ENCODE measurements at regions not wholly inside any gene's neighbourhood (a gene's known extent, or its start where the extent isn't known, plus 50 kb on each side); places are given as distances from the start of the nearest gene placed in this dataset.

DNA sequence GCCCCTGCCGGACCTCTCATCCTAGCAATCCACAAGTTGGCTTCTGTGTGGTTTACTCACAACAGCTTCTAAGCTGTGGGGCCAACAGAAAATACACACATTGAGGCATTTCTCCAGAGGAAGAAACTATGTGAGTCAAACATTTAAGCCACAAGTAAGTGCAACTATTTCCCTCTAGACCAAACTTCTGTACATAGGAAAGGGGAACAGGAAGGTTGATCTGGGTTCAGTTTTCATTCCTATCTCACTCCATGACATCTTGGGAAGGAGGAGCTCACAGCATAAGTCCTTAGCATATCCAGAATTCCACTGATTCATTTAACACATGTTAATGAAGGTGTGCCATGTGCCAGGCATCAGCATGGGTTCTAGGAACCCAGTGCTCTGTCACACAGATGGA is 72.8 kb upstream of the PICALM start:
- Histone ChIP-seq H3K9ac (ENCODE audit: low read depth in 2 of 2, low read length in 2 of 2) (no peak overlapping the region), H3K27me3 (no peaks in the 10 kb centered on the region), H3K9me3 (no peaks in the 10 kb centered on the region), H3K4me1 (no peaks in the 10 kb centered on the region), H3K36me3 (no peaks in the 10 kb centered on the region), H3K4me3 (no peak overlapping the region), H3K27ac (no peak overlapping the region)
- TF ChIP-seq, protein P1, sequence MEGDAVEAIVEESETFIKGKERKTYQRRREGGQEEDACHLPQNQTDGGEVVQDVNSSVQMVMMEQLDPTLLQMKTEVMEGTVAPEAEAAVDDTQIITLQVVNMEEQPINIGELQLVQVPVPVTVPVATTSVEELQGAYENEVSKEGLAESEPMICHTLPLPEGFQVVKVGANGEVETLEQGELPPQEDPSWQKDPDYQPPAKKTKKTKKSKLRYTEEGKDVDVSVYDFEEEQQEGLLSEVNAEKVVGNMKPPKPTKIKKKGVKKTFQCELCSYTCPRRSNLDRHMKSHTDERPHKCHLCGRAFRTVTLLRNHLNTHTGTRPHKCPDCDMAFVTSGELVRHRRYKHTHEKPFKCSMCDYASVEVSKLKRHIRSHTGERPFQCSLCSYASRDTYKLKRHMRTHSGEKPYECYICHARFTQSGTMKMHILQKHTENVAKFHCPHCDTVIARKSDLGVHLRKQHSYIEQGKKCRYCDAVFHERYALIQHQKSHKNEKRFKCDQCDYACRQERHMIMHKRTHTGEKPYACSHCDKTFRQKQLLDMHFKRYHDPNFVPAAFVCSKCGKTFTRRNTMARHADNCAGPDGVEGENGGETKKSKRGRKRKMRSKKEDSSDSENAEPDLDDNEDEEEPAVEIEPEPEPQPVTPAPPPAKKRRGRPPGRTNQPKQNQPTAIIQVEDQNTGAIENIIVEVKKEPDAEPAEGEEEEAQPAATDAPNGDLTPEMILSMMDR (IDR thresholded peaks at IDR 0.05) = no peak
- intact Hi-C loops (cut with DNase I) = no loop called here
- no peak for DNase-seq

DNA sequence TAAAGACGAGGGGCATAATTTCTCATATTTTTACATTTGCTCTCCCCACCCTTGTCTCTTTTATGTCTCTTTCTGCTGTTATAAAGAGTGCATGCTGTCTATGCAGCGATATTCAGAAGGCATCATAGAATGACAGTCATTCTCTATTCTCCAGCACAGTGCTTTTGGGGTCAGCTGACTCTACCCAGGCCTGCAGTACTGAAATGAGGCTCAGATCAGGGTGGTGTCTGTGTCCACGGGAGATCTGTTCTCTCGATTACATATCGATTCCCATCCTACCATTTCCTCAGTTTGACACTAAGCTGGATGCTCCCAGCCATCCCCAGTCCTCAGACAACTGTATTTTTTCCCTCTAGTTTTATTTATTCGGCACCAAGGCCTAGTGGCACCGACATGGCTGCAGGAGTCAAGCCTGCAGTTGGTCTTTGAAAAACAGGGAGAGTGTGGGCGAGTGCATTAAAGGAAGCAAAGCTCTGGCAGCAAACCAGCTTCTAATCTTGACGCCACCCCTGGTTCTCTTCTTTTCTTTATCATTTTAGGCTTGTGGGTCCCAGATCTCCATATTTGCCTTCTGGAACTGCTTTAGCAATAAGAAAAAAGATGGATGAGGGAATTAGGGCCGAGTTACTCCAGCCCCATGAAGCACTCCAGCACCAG is 71.6 kb upstream of the PICALM start:
- no peak overlapping the region for H3K27ac ChIP-seq
- H3K4me1 ChIP-seq = no peaks in the 10 kb centered on the region
- no peak for DNase-seq

DNA sequence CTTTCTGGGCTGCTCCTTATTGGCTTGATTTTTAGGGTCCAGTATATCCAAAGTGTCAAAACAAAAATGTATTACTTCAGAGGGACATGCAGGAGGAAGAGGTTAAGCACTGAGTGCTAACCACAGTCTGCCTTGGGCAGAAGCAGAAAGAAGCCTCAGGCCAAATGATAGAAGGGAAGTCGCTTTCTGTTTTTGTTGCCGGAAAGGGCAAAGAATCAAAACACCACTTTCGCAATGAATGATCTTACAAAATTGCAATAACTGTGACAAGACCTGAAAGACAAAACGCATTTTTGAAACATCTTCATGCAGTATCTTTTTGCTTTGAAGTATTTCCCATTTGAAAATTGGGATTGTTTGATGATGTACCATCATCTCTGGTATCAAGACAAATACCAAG is 70.1 kb upstream of the PICALM start:
- H3K9me3 ChIP-seq = no peaks in the 10 kb centered on the region
- H3K9ac ChIP-seq (ENCODE audit: low read depth in 2 of 2, low read length in 2 of 2) = no peak overlapping the region
- H3K27ac ChIP-seq = peak overlapping the region; percentile 45
- no peaks in the 10 kb centered on the region for H3K36me3 ChIP-seq
- no peak overlapping the region for H3K4me3 ChIP-seq
- intact Hi-C loops (cut with DNase I) = no loop called here
- no peaks in the 10 kb centered on the region for H3K27me3 ChIP-seq
- no peaks in the 10 kb centered on the region for H3K4me1 ChIP-seq
- DNase-seq = no peak
- TF ChIP-seq, protein P1 (IDR thresholded peaks at IDR 0.05) = no peak

More for the DNA sequence above, 71.6 kb upstream of the PICALM start:
- Histone ChIP-seq H3K27me3 (no peaks in the 10 kb centered on the region), H3K9ac (ENCODE audit: low read depth in 2 of 2, low read length in 2 of 2) (no peak overlapping the region), H3K4me3 (no peak overlapping the region), H3K9me3 (no peaks in the 10 kb centered on the region), H3K36me3 (no peaks in the 10 kb centered on the region)
- intact Hi-C loops (cut with DNase I) = no loop called here
- TF ChIP-seq, protein P1 (IDR thresholded peaks at IDR 0.05) = no peak

DNA sequence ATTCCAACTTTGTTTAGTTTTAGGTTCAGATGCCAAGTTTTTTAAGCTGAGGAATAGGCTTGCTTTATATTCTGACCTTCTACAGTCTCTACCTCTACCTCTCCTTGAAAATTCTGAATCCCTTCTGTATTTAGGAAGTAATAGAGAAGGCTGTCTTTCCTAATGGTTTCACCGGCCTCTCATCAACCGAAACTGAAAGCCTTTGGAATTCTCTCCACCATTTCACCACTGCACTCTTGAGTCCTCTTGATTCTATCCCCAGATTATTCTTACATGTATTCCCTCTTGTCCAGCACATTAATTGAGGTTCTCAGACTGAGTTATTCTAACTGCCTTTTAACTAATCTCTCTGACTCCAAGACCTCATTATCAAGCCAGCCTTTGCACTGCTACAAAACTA is 67.7 kb upstream of the PICALM start:
- H3K9ac ChIP-seq (ENCODE audit: low read depth in 2 of 2, low read length in 2 of 2) = no peak overlapping the region
- no peaks in the 10 kb centered on the region for H3K36me3 ChIP-seq
- DNase-seq = no peak
- TF ChIP-seq, protein P1 (IDR thresholded peaks at IDR 0.05) = no peak
- no peak overlapping the region for H3K27ac ChIP-seq
- H3K27me3 ChIP-seq = no peaks in the 10 kb centered on the region
- no peak overlapping the region for H3K4me3 ChIP-seq
- no peaks in the 10 kb centered on the region for H3K4me1 ChIP-seq
- intact Hi-C loops (cut with DNase I) = no loop called here
- no peaks in the 10 kb centered on the region for H3K9me3 ChIP-seq

DNA sequence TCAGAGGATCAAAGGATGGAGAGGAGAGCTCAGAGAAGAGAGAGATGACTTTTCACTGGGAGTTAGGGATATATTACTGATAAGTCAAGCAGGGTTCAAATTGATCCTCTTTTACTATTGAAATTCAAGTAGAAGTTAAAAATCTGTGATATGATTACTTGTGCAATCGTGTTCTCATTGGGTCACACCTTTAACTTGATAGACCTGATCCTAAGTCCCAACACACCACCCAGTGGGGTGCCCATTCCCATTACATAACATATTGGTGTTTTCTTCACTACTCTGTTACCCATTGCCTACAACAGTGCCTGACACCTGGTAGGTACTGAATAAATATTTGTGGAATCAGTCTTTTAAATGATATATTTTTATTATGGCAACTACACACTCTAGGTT is 66.4 kb upstream of the PICALM start:
- Histone ChIP-seq H3K9me3 (no peaks in the 10 kb centered on the region), H3K36me3 (no peaks in the 10 kb centered on the region), H3K9ac (ENCODE audit: low read depth in 2 of 2, low read length in 2 of 2) (peak overlapping the region in 1 of 2 donors; percentile 21), H3K27ac (no peak overlapping the region), H3K4me1 (no peaks in the 10 kb centered on the region), H3K4me3 (no peak overlapping the region), H3K27me3 (no peaks in the 10 kb centered on the region)
- TF ChIP-seq, protein P1 (IDR thresholded peaks at IDR 0.05) = no peak
- intact Hi-C loops (cut with DNase I) = no loop called here
- no peak for DNase-seq

All from colonic mucosa (tissue), 4 donors.